ENCODE measurements at regions not wholly inside any gene's neighbourhood (a gene's known extent, or its start where the extent isn't known, plus 50 kb on each side); places are given as distances from the start of the nearest gene placed in this dataset.

GRCh38 chr20:40591536-40591935 is 97.5 kb downstream of the MAFB start:
- peaks cover 40% of the 10 kb centered on the region for H3K27me3 ChIP-seq (ENCODE audit: low read depth, low read length)
- no peak overlapping the region for H3K4me3 ChIP-seq (ENCODE audit: low read length)
- no peaks in the 10 kb centered on the region for H4K20me1 ChIP-seq (ENCODE audit: insufficient read depth, low read length)
- H3K4me2 ChIP-seq (ENCODE audit: low read length) = no peak overlapping the region
- TF ChIP-seq CTCF (IDR thresholded peaks at IDR 0.05; ENCODE audit: low read depth, low read length) (no peak), EZH2phosphoT487 (IDR thresholded peaks at IDR 0.05; ENCODE audit: low read depth) (no peak)
- no peak overlapping the region for H3K9ac ChIP-seq (ENCODE audit: low read length)
- H3K27ac ChIP-seq (ENCODE audit: low read length) = no peak overlapping the region
- H2AFZ ChIP-seq (ENCODE audit: low read depth, low read length) = no peak overlapping the region
- H3K36me3 ChIP-seq (replicated peaks; ENCODE audit: low read depth, low read length) = no peaks in the 10 kb centered on the region
- H3K9me3 ChIP-seq (ENCODE audit: insufficient read depth, low read length) = no peaks in the 10 kb centered on the region
- H3K79me2 ChIP-seq (ENCODE audit: low read length) = no peaks in the 10 kb centered on the region
- no peaks in the 10 kb centered on the region for H3K4me1 ChIP-seq (ENCODE audit: low read length)

- H3K27ac ChIP-seq (ENCODE audit: low read length) = no peak overlapping the region
- no peaks in the 10 kb centered on the region for H3K36me3 ChIP-seq (replicated peaks; ENCODE audit: low read depth, low read length)
- H4K20me1 ChIP-seq (ENCODE audit: insufficient read depth, low read length) = no peaks in the 10 kb centered on the region
- no peak for TF ChIP-seq CTCF (IDR thresholded peaks at IDR 0.05; ENCODE audit: low read depth, low read length)
- no peak for TF ChIP-seq EZH2phosphoT487 (IDR thresholded peaks at IDR 0.05; ENCODE audit: low read depth)
- no peak overlapping the region for H3K4me2 ChIP-seq (ENCODE audit: low read length)
- no peaks in the 10 kb centered on the region for H3K79me2 ChIP-seq (ENCODE audit: low read length)
- H3K4me1 ChIP-seq (ENCODE audit: low read length) = no peaks in the 10 kb centered on the region
- no peak overlapping the region for H3K4me3 ChIP-seq (ENCODE audit: low read length)
- H3K27me3 ChIP-seq (ENCODE audit: low read depth, low read length) = peaks cover 40% of the 10 kb centered on the region
- no peaks in the 10 kb centered on the region for H3K9me3 ChIP-seq (ENCODE audit: insufficient read depth, low read length)
- no peak overlapping the region for H2AFZ ChIP-seq (ENCODE audit: low read depth, low read length)
- no peak overlapping the region for H3K9ac ChIP-seq (ENCODE audit: low read length)
These were observed 97.9 kb downstream of the MAFB start for GRCh38 chr20:40591119-40591518.

- Histone ChIP-seq H3K79me2 (ENCODE audit: low read length) (no peaks in the 10 kb centered on the region), H3K9me3 (ENCODE audit: insufficient read depth, low read length) (no peaks in the 10 kb centered on the region), H4K20me1 (ENCODE audit: insufficient read depth, low read length) (no peaks in the 10 kb centered on the region), H3K27ac (ENCODE audit: low read length) (no peak overlapping the region), H2AFZ (ENCODE audit: low read depth, low read length) (no peak overlapping the region), H3K4me1 (ENCODE audit: low read length) (no peaks in the 10 kb centered on the region), H3K27me3 (ENCODE audit: low read depth, low read length) (peaks cover 40% of the 10 kb centered on the region), H3K36me3 (replicated peaks; ENCODE audit: low read depth, low read length) (no peaks in the 10 kb centered on the region), H3K4me2 (ENCODE audit: low read length) (no peak overlapping the region), H3K9ac (ENCODE audit: low read length) (no peak overlapping the region), H3K4me3 (ENCODE audit: low read length) (no peak overlapping the region)
- TF ChIP-seq EZH2phosphoT487 (IDR thresholded peaks at IDR 0.05; ENCODE audit: low read depth) (no peak), CTCF (IDR thresholded peaks at IDR 0.05; ENCODE audit: low read depth, low read length) (no peak)
These were observed 99.5 kb downstream of the MAFB start for GRCh38 chr20:40589581-40589980.

GRCh38 chr20:40588891-40589290 is 100.1 kb downstream of the MAFB start:
- H3K4me2 ChIP-seq (ENCODE audit: low read length) = no peak overlapping the region
- H3K4me3 ChIP-seq (ENCODE audit: low read length) = no peak overlapping the region
- no peak overlapping the region for H3K9ac ChIP-seq (ENCODE audit: low read length)
- no peaks in the 10 kb centered on the region for H3K79me2 ChIP-seq (ENCODE audit: low read length)
- peaks cover 33% of the 10 kb centered on the region for H3K27me3 ChIP-seq (ENCODE audit: low read depth, low read length)
- H3K36me3 ChIP-seq (replicated peaks; ENCODE audit: low read depth, low read length) = no peaks in the 10 kb centered on the region
- H3K27ac ChIP-seq (ENCODE audit: low read length) = no peak overlapping the region
- TF ChIP-seq EZH2phosphoT487 (IDR thresholded peaks at IDR 0.05; ENCODE audit: low read depth) (no peak), CTCF (IDR thresholded peaks at IDR 0.05; ENCODE audit: low read depth, low read length) (no peak)
- H2AFZ ChIP-seq (ENCODE audit: low read depth, low read length) = no peak overlapping the region
- no peaks in the 10 kb centered on the region for H3K4me1 ChIP-seq (ENCODE audit: low read length)
- no peaks in the 10 kb centered on the region for H4K20me1 ChIP-seq (ENCODE audit: insufficient read depth, low read length)
- H3K9me3 ChIP-seq (ENCODE audit: insufficient read depth, low read length) = no peaks in the 10 kb centered on the region
